GM19328 (cell line): ENCODE measurements at regions not wholly inside any gene's neighbourhood (a gene's known extent, or its start where the extent isn't known, plus 50 kb on each side); places are given as distances from the start of the nearest gene placed in this dataset.

Experiments
- ATAC-seq: cut with Tn5 transposase; IDR thresholded peaks from one replicate; pipeline ENCODE4 v1.9.1; 2021; ENCODE audit warnings: mild to moderate bottlenecking, moderate library complexity; ENCODE audit not compliant: unreplicated experiment

DNA sequence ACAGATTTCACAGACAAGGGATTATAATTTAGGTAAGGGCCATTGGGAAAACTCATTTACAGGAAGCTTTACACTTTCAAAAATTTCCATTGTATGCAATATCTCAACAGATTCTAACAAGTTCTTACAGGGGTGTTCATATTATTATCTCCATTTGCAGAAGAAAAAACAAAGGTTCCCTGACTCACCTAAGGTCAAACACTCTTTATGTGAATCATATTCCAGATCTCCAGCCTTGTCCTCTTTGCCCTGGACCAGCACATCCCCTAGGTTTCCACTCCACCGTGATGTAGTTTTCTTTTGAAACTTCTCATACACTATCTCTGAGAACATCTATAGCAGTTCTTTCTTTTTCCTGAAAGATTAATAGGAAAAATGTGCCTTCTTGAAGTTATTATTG is 96.4 kb upstream of the HS3ST1 start:
- no peak for ATAC-seq

DNA sequence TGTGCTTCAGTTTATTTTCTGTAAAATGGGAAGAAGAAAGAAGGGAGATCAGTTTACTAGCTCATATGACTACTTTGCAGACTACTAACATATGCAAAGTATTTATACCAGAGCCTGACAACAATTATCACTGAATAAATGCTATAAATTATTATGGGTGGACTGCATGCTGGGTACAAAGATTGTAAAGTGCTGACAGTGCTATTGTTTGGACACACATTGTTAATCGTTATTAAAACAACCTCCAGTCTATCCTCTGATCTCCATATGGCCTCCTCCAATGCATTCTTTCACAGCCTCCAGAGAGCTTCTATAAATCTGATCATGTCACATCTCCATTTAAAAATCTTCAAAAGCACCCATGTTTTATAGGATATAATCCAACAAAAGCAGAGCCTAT is 90.1 kb upstream of the HS3ST1 start:
- ATAC-seq: no peak

DNA sequence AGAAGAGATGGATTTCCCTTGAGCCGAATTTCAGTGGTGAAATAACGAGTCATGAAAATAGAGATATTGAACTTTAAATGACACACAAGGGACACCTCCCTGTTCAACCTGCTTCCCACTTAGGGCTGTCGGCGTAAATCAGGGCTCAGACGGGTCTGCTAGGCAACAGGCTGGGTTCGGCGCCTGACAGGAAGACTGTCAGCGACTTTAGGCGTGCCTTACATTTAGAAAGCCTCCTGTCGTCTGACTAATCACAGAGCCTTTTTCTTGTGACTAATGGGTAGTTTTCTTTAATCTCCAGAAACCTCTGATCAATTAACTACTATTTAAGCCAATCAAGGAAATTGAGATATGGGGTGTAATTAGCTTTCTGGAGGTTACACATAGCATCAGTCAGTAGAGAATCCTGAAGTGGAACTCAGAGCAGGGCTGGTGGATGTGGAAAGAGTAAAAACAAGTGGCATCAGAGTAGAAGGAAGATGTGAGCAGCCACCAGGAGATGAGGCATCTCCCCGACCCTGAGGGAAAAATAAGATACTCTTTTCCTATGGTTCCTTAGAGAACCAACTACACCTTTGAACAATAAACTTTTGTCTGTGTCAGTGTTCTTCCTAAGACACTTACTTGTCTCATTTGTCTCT is 86.2 kb upstream of the HS3ST1 start:
- ATAC-seq: no peak

DNA sequence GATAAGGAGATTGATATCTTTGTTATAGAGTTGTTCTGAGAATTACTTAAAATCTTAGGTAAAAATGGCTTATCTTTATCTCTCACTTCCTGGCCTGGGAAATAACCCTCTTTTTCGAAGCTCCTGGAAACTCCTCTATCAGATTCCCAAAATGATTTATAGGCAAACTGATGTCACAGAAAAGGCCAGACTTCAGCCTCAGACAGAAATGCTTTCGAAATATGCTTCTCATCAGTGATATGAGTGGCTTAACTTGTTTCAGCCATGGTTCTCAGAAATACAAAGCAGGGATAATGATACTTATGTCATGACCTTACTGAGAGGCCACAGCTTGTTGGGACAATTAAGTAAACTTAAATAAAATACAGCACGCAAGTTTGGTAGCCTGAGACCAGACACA is 85.3 kb upstream of the HS3ST1 start:
- no peak for ATAC-seq

DNA sequence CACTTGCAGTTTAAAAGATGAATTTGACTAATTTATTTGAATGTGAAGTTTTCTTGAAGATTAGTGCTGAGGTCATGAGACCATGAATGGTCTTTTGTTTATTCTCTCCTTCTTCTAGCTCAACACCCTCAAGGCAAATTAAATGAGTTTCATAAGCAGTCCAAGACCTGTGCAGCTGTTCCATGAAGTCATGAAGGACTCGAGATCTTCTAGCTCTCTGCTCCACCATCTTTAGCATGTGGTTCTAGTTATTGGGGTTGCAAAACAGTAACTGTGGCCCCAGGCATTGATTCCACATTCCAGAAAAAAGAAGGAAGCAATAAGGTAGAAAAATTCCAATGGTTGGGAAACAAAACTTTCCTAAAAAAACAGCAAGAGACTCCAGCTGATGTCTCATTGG is 84.2 kb upstream of the HS3ST1 start:
- ATAC-seq: no peak

DNA sequence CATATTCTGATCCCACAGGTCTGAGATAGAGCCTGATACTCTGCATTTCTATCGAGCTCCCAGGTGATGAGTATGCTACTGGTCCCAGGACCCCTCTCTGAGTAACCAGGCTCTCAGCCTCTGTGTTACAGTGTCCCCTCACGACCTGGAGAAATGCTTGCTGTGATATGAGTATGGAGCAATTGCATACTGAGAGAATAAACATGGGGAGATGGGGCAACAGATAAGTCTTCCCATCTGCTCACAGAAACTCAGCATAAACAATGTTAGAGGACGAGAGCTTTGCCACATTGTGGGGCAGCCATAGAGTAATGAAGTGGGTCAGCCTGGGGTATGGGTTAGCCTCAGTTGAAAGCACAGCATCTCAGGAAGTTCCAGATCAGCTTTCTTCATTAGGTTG is 82.6 kb upstream of the HS3ST1 start:
- ATAC-seq: no peak

DNA sequence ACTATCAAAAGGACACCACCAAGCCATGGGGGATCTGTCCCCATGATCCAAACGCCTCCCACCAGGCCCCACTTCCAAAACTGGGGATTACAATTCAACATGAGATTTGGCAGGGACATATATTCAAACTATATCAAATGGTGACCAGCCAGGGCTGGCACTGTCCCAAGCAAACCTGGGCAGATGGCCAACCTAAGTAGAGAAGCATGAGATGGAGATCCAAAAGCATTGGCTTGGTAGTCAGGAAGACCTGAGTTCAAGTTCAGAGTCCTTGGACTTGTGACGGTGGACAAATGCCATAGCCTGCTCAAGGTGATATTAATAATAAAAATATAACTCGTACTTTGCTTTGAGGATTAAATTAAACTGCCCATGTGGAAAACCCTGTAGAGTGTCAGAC is 79.2 kb upstream of the HS3ST1 start:
- no peak for ATAC-seq

DNA sequence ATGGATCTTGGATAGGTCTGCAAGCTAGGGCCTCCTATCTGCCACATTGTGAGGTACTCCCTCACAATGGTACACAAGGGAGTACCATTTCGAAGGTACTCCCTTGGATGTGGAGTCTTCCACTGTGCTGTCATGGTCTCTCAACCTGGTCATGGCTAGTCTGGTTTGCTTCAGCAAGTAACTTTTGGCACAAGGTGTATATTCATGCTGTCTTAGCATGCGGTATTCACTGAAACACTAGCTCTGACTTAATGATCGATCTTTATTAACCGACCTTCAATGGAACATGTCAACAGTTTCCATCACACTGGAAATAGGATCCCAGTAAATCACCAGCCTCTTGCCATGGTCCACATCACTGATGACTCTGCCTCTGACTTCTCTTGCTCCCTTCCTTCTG is 77.5 kb upstream of the HS3ST1 start:
- no peak for ATAC-seq

DNA sequence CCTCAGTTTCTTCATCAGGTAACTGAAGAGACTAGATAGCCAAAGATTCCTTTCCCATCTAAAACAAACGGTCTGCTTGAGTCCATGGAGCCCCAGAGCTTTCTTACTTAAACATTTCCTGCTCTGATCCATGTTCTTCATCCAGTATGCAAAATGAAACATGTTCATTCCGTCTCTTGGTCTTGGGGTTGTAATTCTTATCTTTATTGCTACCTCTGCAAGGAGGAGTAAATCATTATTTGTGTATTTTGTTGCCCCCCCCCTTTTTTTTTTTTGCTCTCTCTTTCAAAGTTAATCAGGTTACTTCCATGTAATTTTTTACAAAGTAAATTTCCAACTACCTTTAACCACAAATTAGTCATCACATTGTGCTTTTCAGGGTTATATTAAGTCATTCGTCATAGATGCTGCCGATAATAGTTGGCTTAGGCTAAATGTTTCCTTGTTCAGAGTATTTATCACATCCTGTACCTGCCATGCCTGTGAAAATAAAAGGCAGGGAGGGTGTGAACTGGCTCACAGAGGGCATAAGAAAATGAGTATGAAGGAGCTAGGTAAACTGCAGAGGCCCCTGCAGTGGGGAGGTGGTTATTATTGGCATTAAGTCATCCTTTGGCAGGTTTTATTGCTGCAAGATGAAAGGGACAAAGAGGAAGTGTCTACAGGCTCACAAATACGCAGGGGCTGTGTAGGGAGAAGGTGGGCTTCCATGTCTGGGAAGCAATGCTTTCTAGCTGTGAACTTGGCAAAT is 76.7 kb upstream of the HS3ST1 start:
- no peak for ATAC-seq

DNA sequence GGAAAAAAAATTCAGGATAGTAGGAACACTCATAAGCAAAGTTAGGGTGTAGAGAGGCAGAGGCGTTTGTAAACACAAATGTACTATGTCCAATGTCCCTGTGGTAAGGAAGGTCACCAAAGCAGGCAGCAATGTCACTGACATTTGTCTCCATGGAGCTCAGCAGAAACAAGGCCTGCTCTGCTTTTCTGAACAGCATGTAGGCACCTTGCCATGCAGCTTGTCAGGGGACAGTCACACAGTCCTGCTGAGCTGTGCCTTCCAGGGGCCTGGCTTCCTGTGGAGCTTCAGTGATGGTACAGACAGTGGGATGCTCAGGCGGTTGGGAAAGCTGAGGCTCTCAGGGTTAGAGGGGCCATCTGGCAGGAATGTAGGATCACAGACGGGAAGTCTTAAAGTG is 74.5 kb upstream of the HS3ST1 start:
- ATAC-seq: no peak

DNA sequence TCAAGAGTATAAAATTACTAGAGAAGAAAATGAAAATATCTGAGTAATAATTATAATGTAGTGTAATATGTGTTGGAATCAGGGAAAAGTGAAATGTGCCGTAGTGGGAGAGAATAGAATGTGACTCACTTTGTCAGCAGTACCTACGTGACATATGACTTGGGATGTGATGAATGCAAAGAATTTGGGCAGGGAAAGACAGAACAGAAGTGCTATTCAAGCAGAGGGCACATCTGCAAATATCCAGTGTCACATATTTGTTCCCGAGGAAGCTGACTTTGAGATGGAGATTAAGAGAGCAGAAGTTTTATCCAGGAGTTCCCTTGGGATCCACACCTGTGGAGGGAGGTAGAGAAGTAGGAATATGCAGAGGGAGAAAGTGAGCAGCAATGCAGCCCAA is 69.3 kb upstream of the HS3ST1 start:
- ATAC-seq: no peak

DNA sequence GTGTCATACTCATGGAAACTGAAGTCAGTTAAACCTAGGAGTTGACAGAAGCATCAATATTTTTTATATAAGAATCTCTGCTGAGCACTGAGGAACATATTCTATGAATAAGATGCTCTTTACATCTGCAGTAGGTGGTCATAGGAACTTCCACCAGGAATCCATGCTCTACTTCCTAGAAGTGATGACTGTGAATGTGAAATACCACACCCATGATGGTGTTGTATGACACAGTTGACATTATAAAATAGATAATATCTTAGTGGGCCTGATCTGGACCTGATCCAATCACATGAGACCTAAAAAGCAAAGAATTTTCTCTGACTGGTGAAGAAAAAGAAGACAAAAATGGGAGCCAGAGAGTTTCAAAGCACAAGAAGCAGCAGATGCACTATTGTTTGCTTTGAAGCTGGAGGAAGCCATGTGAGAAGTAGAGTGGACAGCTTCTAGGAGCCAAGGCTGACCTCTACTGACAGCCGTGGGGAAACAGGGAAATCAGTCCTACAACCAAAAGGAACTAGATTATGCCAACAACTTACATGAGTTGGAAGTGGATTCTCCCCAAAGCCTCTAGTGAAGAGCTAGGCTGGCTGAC is 68.6 kb upstream of the HS3ST1 start:
- no peak for ATAC-seq

DNA sequence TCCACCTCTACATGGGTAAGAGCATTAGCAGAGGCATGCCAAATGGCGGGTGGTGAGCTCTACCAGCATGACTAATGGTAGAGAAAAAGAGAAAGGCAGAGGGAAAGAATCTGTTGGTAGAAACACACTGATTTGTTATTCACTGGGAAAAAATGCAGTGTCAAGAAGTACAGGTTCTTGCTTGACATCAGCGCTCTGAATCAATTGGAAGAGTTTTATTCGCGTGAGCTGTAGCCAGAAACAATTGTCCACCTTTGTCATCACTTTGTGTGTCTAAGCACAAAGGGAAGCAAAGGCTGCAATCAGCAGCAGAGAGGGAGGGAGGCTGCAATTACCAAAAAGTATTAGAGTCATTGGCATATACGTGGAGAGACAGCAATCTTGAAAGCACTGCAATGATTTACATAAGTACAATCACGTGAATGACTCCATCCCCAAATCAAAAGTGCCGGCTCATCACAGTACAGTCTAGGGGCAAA is 67.7 kb upstream of the HS3ST1 start:
- ATAC-seq: no peak

DNA sequence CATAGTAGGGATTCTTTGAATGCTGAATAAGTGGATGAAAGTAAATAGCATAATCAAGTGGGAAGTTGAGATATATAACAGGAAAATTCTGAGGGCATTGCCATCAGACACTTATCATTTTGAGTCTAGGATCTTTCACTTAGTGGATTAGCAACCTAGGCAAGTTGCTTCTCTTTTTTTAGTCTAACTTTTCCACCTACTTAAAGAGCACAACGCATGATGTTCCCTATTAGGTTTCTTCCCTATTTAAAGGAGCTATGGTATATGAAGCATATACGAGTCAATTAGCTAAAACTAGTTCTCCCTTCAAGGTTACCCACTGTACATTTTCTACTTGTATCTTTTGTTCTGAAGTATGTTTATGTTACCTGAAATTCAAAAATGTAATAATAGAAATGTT is 67.1 kb upstream of the HS3ST1 start:
- no peak for ATAC-seq

DNA sequence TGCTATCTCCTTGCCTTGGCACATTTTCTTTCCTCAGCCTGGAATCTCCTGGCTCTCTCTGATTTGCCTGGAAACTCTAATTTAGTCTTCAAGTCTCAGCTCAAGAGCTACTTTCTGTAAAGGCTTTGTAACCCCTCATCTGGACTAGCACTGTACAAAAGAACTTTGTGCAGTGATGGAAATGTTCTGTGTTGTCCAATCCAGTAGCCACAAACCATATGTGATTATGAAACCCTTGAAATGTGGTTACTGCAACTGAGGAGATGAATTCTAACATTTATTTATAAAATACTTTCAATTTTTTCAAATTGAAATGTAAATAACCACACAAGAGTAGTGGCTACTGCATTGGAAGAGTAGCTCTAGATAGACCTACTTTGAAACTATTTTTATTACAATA is 66.6 kb upstream of the HS3ST1 start:
- no peak for ATAC-seq

DNA sequence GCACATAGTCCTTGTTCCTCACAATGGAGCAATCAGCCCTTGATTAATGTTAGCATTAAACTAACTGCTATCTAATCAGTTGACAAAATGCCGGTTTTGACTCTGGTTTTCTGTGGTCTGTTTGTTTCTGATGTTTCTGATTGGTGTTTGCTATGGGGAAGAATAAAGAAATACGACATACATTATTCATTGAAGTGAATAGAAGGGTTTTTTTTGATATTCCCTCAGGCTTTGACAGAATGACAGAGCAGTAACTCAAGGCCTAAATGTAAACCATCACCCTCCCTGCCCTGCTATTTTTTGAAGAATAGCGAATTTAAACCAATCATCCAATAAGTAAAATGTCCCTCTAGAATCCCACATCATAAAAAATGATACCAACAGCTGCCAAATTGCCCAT is 65.5 kb upstream of the HS3ST1 start:
- ATAC-seq: no peak

DNA sequence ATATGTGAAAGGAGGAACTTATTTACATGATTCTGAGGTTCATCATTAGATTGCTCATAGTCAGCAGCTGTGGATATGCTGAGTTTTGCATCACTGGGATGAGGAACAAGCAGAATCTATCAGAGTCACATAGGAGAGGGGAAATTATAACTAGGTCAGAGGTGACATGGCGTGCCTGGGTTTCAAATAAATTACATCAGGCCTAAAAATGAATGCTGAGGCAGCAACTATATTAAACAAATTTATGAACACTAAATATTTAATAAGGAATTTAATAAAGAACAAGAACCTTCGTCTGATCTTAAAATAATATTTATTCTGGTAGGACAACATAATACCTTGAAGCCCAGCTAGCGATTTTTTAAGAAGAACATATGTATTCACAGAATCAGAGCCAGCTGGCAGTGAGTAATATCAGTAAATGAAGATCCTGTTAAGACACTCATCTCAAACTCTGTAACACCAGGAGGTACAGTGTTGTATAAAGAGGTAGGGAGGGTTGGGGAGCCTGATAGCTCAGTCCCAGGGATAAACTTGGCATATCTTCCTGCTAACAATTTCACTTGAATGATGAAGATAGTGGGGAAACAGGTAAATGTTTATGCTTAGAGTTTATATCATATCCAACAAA is 60.9 kb upstream of the HS3ST1 start:
- no peak for ATAC-seq

DNA sequence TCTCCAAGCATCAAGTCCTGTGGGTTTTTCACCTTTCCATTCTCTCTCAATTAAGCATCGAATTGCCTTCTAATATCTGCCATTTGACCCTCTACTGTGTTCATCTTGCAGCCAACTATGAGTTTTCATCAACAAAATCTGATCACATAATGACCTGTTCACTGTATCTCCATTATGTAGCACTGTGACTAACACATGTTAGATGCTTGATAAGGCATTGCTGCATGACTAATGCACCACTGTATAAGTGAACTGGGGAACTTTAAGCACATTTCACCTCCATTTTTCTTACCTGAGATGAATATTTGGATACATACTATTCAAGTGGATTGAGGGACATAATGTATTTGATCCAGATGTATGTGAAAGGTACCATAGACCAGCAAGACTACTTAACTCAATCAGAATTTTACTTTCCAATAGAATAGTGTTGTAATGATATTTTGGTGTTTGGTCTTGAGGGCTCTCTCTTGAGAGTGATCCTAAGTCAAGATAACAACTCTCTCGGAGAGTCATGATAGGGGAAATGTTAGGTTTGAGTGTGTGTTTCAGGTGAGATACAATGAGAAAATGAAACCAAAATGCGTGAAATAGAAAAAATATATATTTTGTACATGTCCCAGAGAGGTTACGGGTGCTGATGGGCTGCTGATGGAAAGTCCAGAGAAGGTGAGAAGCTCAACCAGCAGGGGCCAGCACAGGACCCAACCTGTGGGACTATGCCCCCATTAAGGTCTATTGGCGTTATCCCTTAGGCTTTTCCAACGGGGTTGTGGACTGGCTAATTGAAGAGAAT is 60.2 kb upstream of the HS3ST1 start:
- ATAC-seq: no peak

DNA sequence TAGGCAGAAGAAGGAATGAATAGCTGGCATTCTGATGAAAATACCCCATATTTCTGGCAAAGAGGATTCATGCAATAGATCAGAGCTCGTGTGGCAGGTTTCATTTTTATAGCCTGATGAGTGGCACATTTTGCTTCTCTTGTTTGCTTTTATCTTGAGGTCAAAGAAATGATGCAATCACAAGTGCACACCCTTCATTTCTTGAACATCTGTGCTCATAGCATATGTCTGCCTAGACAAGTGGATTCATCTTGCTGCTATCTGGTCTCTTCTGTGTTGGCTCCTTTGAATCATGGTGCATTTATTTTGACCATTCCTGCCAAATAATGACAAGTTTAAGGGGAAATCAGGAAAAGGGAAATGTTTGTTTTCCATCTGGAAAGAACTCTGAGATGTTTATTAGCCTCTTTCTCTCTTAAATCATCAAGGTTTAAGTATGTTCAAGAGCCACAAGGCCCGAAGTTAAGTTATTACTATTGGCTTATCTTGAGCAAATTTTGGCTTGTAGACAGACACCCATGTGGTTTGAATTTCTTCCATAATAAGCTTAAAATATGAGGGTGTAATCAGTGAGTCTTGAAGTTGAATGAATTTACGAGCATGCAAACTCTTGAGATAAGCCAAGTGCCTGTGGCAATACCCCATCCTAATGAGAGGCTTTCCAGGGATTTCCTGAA is 59.3 kb upstream of the HS3ST1 start:
- no peak for ATAC-seq

DNA sequence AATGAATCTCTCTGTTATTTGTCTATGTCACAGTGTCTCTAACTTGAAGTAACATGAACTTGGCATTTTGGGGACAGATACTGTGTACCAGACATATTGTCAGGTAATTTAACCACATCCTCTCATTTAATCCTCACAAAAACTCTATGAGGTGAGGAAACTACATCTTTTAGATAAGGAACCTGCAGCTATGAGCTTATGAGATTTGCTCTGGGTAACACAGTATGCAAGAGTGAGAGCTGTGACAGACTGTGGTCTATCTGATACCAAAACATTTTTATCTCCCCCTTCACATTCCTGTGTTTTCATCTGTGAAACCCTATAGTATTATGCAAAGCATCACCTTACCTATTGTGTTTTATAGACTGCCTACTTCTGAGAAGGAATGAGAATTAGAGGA is 58.4 kb upstream of the HS3ST1 start:
- no peak for ATAC-seq

DNA sequence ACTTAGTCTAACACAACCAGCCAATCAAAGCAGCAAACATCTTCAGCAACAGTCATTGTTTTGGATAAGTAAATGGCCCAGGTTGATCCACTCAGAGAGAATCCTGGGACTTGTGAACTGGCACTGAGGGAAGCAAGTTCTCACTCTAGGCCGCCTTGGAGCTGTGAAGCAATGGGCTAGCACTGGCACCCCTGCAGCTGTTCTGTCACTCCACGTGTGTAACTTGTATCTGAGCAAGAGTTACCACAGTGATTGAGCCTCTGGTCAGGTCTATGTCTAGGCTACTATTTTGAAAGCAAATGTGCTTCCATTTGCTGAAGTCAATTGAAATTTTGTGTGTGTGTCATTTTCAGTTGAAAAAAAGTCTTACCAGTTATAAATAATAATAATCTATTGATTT is 57.2 kb upstream of the HS3ST1 start:
- no peak for ATAC-seq
